A172 (cell line): ENCODE measurements at regions not wholly inside any gene's neighbourhood (a gene's known extent, or its start where the extent isn't known, plus 50 kb on each side); places are given as distances from the start of the nearest gene placed in this dataset.

Experiments used
- DNase-seq: peaks from one replicate; pipeline ENCODE4 v3.0.0-alpha.2; 2015; ENCODE audit warnings: low spot score

- no peak for DNase-seq
Observed at GRCh38 chr13:70644052-70644451, 535.8 kb upstream of the KLHL1 start.

GRCh38 chr13:70634893-70635292 is 526.6 kb upstream of the KLHL1 start:
- DNase-seq, result no peak

DNA sequence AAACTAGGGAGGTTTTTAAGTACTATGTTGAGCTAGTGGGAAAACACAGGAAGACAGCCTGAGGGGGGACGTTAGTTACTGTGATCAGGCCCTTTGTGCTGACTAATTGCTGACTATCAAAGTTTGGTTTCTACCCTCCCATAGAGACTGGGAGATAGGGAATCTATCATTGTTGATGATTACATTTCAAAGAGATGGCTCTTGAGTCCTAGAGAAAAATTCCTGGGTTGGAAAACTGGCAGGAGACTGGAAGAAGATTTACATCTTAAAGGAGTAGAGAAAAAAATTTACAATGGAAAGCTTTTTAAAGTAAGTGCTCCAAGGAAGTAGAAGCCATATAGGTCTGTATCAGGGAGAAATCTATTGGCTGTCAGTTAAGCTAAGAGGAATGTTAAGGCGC is 522.0 kb upstream of the KLHL1 start:
- DNase-seq, result no peak

- DNase-seq, result no peak
Observed at GRCh38 chr13:70623239-70623638, 515.0 kb upstream of the KLHL1 start.

- no peak for DNase-seq
Observed at GRCh38 chr13:70622796-70623195, 514.5 kb upstream of the KLHL1 start.

DNA sequence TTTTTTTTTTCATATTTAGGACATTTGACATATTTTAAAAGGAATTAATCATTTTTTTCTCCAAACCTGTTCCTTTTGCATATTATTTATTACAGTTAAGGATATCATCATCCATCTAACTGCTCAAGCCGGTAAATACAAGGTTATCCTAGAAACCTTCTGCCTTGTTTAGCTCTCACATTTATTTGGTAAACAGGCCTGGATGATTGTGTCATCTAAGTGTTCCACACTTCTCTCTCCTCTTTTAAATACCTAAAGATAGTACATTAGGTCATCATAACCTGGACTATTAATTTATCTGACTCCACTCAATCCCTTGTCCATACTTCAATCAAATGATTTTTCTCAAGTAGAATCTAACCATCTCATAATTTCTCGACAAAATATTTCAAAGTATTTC is 511.7 kb upstream of the KLHL1 start:
- DNase-seq, result no peak

- no peak for DNase-seq
Observed at GRCh38 chr13:70616847-70617246, 508.6 kb upstream of the KLHL1 start.

GRCh38 chr13:70613295-70613694 is 505.0 kb upstream of the KLHL1 start:
- DNase-seq, result no peak

DNA sequence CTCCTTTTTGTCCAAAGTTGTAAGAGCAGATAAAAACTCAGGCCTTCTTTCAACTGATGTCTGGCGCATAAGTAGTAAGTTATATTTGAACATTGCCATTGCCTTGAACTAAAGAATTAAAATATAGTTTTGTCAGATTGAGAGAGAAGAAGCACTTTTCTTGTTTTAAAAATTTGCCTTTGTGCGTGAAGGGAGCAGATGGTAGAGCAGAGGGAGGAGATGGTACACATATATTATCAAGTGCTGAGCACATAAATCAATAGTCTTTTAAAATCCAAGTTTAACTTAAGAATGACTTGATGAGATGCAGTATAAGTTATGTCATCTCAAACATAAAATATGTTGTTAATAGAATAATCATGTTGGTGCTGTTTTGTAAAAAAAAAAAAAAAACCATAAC is 504.6 kb upstream of the KLHL1 start:
- no peak for DNase-seq

DNA sequence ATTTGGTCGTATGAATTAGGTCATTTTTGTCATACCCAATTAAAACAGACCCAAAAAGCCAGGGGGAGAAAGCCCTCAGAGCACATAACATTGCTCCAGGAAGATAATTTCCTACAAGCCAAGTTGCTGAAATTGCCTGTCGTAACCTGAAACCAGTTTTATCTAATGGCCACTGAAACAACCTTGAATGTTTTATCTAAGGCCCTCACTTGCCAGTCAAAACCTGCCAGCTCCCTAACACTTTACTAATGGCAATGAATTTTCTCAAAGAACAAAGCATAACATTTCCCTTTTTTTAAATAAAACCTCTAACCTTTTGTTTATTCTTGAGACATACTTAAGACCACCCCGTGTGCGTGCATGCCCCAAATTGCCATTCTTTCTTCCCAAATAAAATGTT is 496.2 kb upstream of the KLHL1 start:
- DNase-seq, result no peak

DNA sequence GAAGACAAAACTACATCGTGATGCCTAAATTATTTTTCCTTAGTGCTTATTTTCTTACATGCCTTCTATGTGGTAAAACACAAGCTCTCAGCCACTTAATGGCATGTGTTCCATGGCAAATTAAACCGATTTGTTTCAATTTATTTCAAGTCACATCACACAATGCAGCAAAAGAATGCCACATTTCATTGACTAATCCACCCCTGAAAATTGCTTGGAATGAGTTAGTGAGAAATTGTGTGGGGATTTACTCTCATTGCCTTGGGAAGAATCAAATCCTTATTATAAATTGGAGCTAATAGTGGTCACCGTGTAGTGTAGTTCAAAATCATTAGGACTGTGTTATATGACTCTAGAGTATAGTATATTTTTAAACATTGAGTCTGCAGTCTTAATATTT is 485.5 kb upstream of the KLHL1 start:
- no peak for DNase-seq

DNA sequence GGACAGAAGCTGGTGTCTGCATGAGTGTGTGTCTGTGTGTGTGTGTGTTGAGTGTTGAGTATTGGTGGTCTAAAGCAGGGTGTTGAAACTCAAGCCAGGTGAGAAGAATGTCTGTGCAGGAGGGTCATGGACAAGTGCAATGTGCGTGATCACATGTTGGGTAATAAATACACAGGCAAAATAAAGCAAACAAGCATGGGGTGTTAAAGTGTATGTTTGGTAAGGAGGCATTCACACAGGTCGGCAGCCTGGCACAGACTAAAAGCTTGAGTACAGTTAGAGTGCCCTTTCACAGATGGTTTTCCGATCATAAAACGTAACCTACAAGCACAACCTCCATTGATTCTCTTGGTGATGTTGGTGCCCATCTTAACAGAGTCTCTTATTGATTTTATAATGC is 476.9 kb upstream of the KLHL1 start:
- DNase-seq, result no peak

DNA sequence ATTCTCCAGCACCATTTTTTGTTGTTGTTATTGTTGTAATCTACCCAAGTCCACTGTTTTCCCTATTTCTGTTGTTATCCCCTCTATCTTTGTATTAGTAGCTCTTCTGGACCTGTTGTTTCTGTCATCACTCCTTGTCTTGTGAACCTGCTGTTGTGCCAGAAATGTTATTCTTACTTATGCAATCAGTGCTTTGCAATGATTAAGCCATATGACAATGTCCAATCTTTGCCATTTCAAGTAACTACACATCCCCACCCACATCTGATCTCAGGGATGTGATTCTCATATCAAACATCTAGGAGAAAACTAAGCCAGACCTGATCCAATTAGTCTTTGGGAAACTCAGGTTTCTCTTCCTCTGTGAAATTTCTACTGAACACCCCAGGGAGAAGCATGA is 472.6 kb upstream of the KLHL1 start:
- no peak for DNase-seq

DNA sequence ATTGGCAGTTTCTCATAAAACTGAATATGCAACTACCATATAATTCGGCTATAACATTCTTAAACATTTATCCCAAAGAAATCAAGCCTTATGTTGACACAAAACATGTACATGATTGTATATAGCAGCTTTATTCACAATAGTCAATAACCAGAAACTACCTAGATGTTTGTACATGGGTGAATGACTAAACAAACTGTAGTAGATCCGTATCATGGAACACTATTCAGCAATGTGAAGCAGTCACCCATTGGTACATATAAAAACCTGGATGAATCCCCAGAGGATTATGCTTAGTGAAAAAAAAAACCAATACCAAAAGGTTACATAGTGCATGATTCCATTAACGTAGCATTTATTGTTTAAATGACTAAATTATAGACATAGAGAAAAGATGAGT is 471.7 kb upstream of the KLHL1 start:
- DNase-seq, result no peak

- DNase-seq, result no peak
Observed at GRCh38 chr13:70571221-70571620, 463.0 kb upstream of the KLHL1 start.

DNA sequence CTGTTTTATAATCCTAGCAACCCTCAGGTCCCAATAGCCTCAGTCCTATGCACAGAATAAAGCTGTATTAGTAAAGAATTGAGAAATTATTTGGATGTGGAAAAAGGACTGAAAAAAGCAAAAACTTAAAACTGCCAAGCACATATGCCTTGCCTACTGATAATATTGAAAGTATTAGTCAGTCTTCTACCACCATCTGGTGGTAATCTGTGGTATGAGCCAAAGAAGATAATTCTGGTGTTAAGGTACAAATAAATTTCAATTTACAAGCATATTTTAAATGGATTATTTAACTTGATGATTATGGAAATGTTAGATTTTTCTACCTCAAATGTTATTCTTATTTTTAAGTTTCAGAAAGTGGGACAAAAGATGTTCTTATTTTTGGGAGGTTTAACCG is 460.3 kb upstream of the KLHL1 start:
- DNase-seq, result peak; percentile 27

GRCh38 chr13:70544706-70545105 is 436.5 kb upstream of the KLHL1 start:
- no peak for DNase-seq

DNA sequence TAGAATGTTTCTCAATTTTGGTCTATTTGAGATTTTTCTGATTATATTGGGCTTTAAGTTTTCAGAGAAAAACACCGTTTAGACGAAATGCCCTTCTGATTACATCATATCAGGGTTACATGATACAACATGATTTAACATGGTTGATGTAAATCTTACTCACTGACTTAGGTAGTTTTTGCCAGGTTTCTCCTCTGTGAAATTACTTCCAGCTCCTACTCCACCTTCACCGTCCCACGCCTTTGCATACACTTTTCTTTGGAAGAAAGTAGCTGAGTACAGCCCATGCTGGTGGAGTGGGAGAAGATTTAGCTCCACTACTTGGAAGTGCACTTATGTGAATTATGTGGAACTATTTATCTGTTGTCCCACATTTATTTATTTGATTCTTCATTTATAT is 433.2 kb upstream of the KLHL1 start:
- DNase-seq, result no peak

DNA sequence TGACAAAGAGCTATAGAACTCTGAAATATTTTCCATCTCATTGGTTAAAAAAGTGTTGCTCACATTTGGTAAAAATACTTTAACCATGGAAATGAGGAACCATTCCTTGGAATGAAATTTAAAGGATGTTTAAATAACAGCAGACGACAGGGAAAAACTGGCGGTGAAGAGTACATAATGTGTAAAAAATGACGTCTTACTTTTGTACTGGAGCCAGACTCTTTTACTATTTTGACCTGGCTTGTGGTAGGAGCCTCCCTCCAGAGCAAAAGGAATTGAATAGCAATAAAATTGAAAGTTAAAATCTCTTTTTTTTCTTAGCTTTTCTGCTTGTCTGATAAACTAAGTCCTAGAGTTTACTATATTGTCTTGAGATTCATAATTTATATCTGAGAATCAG is 426.2 kb upstream of the KLHL1 start:
- DNase-seq, result no peak

DNA sequence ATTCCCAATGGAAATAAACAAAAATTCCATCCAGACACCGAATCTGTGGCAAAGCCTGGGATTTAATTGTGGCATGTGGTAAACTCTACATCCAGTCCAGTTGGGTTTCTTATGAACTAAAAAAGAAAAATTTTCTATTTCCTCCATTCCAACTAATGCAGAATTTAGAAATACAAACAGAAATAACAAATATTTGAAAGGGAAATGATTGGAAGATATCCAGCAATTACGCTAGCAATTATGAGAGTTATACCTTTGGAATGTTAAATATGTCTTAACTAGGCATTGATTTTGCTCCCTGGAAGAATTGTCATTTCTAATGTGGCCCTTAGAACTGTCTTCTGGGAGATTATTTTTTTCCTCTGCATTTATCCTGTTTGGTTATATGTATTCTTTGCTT is 421.4 kb upstream of the KLHL1 start:
- DNase-seq, result no peak

GRCh38 chr13:70527599-70527998 is 419.3 kb upstream of the KLHL1 start:
- no peak for DNase-seq

DNA sequence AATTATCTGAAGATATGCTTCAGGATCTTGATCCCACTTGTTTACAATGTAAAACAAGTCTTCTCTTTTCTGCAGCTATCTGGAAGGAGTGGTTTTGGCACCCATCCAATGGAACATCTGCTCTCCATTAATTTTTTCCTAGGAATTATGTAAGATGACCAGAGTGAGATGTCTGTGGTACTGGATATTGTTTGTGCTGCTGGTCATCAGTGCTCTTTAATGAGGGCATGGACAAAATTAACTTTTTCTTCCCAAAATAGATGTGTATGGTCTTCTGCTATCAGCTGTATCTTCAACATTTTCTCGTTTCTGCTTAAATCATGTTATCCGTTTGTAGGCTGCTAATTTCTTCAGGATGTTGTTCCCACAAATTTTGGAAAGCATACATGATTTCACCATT is 415.4 kb upstream of the KLHL1 start:
- DNase-seq, result no peak

DNA sequence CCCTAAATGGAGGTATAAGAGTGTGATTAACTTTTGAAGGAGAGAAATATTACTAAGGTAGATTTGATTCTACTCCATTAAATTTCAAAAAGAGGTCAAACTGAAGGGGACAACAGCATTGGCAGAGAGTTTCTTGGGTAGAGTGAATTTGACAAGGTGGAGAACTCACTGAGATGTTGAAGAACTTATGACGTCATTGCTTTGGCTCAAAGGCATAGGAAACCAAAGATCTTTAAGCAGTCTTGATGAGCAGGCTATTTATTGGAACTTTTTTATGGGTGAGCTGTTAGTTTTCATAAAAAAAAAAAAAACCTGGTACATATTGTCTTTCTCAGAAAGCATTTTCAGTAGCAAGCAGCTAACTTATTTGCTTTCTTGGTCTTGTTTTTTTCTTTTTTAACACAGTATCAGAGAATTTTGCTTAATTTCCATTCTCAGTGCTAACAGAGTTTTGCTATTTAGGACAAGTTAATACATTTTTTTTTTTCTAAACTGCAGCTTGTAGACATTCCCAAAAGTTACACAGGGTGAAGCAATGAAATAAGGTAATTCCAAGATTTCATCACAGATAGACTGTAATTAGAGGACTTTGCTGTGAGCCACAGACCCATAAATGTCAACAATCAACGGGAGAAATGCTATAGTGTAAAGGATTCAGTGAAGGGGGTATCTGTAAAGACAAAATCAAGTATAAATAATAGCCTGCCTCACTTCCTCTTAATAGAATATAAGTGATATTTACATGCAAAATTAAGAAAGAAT is 412.2 kb upstream of the KLHL1 start:
- DNase-seq, result no peak

DNA sequence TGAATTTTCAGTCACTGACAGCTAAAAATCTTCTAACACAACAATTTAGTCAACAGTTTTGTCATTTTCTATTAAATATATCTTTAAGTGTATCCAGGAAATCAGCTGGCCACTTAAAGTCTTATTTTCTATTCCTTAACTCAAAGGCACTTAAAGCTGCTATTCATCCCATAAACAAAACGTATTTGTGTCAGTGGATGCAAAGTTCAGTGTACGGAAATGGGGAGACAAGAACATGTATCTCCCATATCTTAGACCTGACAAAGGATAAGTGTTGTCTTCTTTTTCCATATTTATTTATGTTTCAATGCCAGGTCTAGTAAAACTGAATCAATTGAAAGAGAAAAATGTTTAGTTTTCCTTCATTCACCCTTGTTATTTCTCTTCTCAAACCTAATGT is 409.8 kb upstream of the KLHL1 start:
- DNase-seq, result no peak
